Nephron (organoid): ENCODE measurements at regions not wholly inside any gene's neighbourhood (a gene's known extent, or its start where the extent isn't known, plus 50 kb on each side); places are given as distances from the start of the nearest gene placed in this dataset.

Source experiments
- H3K27ac Mint-ChIP-seq, 3 experiments: 2 replicates each; pipeline ENCODE4 v1.8.0; 2020; ENCODE audit warnings: mixed read lengths in 3 of 3, mild to moderate bottlenecking in 2 of 3, moderate library complexity in 1 of 3
- H3K27me3 Mint-ChIP-seq: 2 replicates; pipeline ENCODE4 v1.8.0; 2021; ENCODE audit warnings: low read depth, mild to moderate bottlenecking, moderate library complexity, mixed read lengths
- H3K36me3 Mint-ChIP-seq: 2 replicates; pipeline ENCODE4 v1.8.0; 2020; ENCODE audit warnings: low read depth, mixed read lengths
- H3K4me1 Mint-ChIP-seq: 2 replicates; pipeline ENCODE4 v1.8.0; 2020; ENCODE audit warnings: mixed read lengths
- H3K4me3 Mint-ChIP-seq, 3 experiments: 2 replicates each; pipeline ENCODE4 v1.8.0; 2020; ENCODE audit warnings: mild to moderate bottlenecking in 3 of 3, mixed read lengths in 3 of 3, moderate library complexity in 2 of 3
- H3K9me3 Mint-ChIP-seq: 2 replicates; pipeline ENCODE4 v1.8.0; 2020; ENCODE audit warnings: mixed read lengths
- TF ChIP-seq, protein P1 (sequence below), 3 experiments: fragments of 200-600 bp; sonication (generic); IDR thresholded peaks; one replicate each; pipeline ENCODE4 v1.5.0; 2021; ENCODE audit warnings: antibody characterized with exemption in 3 of 3; ENCODE audit not compliant: unreplicated experiment in 3 of 3

DNA sequence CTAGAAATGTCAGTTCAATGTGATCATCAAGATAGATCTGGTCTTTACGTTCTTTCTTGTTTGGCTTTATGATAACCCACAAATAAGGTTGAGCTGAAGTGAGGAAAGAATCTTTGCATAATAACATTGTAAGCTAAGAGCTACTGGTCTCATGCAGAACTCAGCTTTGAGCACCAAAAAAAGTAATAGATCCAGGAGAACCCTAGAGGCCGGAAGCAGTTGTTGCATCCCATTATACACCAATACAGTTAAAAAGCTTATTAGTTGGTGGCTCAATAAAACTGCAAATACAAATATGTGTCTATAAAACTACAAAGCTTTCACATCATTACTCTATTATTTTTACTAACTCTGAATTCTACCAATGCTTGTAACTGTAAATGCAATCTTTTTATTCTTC lies 85.5 kb upstream of the NUDT12 start:
- H3K27ac Mint-ChIP-seq: no peak overlapping the region
- no peaks in the 10 kb centered on the region for H3K4me1 Mint-ChIP-seq
- no peaks in the 10 kb centered on the region for H3K27me3 Mint-ChIP-seq
- no peaks in the 10 kb centered on the region for H3K9me3 Mint-ChIP-seq
- H3K4me3 Mint-ChIP-seq: no peak overlapping the region
- TF ChIP-seq, protein P1, sequence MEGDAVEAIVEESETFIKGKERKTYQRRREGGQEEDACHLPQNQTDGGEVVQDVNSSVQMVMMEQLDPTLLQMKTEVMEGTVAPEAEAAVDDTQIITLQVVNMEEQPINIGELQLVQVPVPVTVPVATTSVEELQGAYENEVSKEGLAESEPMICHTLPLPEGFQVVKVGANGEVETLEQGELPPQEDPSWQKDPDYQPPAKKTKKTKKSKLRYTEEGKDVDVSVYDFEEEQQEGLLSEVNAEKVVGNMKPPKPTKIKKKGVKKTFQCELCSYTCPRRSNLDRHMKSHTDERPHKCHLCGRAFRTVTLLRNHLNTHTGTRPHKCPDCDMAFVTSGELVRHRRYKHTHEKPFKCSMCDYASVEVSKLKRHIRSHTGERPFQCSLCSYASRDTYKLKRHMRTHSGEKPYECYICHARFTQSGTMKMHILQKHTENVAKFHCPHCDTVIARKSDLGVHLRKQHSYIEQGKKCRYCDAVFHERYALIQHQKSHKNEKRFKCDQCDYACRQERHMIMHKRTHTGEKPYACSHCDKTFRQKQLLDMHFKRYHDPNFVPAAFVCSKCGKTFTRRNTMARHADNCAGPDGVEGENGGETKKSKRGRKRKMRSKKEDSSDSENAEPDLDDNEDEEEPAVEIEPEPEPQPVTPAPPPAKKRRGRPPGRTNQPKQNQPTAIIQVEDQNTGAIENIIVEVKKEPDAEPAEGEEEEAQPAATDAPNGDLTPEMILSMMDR (IDR thresholded peaks at IDR 0.05; ENCODE audit: unreplicated experiment in 3 of 3): no peak
- no peaks in the 10 kb centered on the region for H3K36me3 Mint-ChIP-seq

DNA sequence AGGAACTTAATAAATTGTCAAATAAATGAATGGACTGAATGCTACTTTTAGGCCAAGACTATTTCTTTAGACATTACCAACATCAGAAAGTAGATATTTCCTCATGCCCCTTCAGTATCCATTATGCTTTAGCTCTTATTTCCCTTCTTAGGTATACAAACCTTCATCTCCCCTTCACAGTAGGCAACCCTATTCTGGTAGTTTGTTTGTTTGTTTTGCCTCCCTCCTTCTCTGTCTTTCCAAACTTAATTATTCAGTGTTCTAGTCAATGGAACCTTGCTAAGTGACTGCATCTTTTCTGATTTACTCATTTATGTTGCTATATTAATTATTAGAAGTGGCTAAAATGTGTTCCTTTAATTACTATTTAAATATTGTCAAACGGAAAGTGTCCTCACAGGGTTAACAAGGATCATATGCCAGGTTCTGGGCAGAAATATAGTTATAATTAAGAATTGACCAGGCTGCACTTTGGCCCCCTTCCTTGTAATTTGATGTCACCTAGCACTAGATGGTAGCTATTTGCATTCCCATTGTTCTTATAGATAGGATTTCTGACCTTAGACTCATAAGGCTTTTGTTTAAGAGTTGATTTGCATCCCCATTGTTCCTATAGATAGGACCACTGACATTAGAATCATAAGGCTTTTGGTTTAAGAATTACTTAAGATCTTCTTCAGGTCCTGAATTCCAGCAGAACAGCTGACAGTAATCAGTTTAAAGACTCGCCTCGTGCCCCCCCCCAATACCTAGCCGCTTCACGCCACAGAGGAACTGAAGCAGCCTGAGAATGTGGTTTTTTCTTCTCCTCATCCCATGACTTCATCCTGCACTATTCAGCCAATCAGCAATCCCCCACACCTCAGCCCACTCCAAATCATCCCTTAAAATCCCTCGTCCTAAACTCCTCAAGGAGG lies 84.4 kb upstream of the NUDT12 start:
- Mint-ChIP-seq H3K27me3 (peaks cover under 1% of the 10 kb centered on the region), H3K36me3 (no peaks in the 10 kb centered on the region), H3K4me1 (no peaks in the 10 kb centered on the region), H3K27ac (no peak overlapping the region), H3K9me3 (no peaks in the 10 kb centered on the region), H3K4me3 (no peak overlapping the region)
- TF ChIP-seq, protein P1 (IDR thresholded peaks at IDR 0.05; ENCODE audit: unreplicated experiment in 3 of 3): no peak

DNA sequence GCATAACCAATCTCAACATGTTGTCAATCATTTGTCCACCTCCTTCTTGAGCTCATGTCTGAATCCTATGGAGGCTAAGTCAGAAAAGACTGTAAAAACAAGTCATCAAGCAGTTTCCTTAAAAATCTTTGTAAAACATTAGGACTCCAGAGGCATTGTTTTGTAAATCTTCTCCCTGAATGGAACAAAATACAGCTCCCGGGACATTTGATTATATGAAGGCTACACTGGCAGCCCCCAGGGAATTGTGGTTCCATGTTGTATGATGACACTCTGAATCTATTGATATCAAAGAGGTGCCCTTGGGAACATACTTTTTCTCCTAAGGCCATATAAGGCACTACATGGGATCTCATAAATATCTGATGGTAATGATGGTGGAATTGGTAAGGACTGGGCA lies 83.2 kb upstream of the NUDT12 start:
- TF ChIP-seq, protein P1 (IDR thresholded peaks at IDR 0.05; ENCODE audit: unreplicated experiment in 3 of 3): no peak
- H3K4me1 Mint-ChIP-seq: no peaks in the 10 kb centered on the region
- no peaks in the 10 kb centered on the region for H3K36me3 Mint-ChIP-seq
- H3K27me3 Mint-ChIP-seq: peaks cover 6% of the 10 kb centered on the region
- H3K4me3 Mint-ChIP-seq: no peak overlapping the region
- H3K27ac Mint-ChIP-seq: no peak overlapping the region
- H3K9me3 Mint-ChIP-seq: no peaks in the 10 kb centered on the region

DNA sequence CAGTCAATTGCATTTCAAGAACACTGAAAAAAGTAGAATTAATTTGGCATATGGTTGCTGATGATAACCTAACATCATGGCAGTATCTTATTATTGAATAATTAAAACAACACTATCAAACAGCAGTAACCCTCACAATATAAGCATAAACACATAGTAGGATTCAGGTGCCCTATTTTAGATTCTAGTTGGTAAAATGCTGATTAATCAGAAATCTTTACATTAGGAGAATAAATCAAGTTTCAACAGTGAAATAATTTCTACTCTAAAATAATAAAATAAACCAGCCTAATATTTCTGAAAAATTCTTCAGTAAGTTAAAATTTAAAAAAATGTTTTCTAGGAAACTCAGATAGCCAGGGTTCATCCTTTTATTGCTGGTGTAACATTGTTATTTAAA lies 76.4 kb upstream of the NUDT12 start:
- Mint-ChIP-seq H3K27me3 (peaks cover 6% of the 10 kb centered on the region), H3K4me3 (no peak overlapping the region), H3K27ac (no peak overlapping the region)

DNA sequence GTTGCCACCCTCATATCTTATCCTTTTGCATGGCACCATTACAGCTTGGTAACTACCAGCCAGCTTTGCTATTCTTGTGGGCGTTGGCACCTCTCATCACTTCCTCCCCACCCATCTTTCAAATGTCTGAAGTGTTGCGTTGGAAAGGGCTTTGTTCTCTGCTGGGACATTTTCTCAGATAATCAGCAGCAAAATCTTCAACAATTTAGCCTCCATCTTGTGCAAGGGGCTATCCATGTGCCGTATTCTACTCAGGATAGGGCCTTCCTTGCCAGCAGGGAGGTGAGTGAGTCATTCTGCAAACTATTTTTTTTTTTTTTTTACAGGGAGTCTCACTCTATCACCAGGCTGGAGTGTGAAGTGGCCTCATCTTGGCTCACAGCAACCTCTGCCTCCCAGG lies 62.1 kb upstream of the NUDT12 start:
- Mint-ChIP-seq H3K4me1 (no peaks in the 10 kb centered on the region), H3K9me3 (peaks cover 3% of the 10 kb centered on the region), H3K27ac (no peak overlapping the region), H3K27me3 (peaks cover 4% of the 10 kb centered on the region), H3K4me3 (no peak overlapping the region), H3K36me3 (no peaks in the 10 kb centered on the region)
- TF ChIP-seq, protein P1 (IDR thresholded peaks at IDR 0.05; ENCODE audit: unreplicated experiment in 3 of 3): no peak

More for the DNA sequence above, 76.4 kb upstream of the NUDT12 start:
- peaks cover 2% of the 10 kb centered on the region for H3K9me3 Mint-ChIP-seq
- no peaks in the 10 kb centered on the region for H3K36me3 Mint-ChIP-seq
- peaks cover 30% of the 10 kb centered on the region for H3K4me1 Mint-ChIP-seq
- TF ChIP-seq, protein P1 (IDR thresholded peaks at IDR 0.05; ENCODE audit: unreplicated experiment in 3 of 3): no peak

DNA sequence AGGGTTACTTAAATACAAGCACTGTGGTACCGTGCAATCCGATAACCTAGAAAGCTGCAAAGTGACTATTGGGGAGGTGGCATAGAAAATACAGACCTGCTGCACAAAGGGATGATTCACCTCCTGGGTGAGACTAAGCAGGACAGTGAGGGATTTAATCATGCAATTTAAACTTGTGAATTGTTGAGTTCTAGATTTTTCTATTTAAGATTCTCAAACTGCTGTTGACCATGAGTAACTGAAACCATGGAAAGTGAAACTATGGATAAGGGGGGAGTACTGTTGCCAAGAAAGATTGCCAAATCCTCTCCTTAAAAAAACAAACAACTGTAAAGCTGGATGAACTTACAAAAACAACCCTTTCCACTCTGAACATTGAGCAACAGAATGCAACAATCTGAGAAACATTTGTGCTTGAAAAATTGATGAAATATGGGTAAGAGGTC lies 61.5 kb upstream of the NUDT12 start:
- H3K36me3 Mint-ChIP-seq: no peaks in the 10 kb centered on the region
- H3K9me3 Mint-ChIP-seq: peaks cover 3% of the 10 kb centered on the region
- TF ChIP-seq, protein P1 (IDR thresholded peaks at IDR 0.05; ENCODE audit: unreplicated experiment in 3 of 3): no peak
- no peak overlapping the region for H3K27ac Mint-ChIP-seq
- no peaks in the 10 kb centered on the region for H3K4me1 Mint-ChIP-seq
- no peak overlapping the region for H3K4me3 Mint-ChIP-seq
- peaks cover 4% of the 10 kb centered on the region for H3K27me3 Mint-ChIP-seq
